Right renal pelvis (tissue), 4 donors: ENCODE measurements at regions not wholly inside any gene's neighbourhood (a gene's known extent, or its start where the extent isn't known, plus 50 kb on each side); places are given as distances from the start of the nearest gene placed in this dataset.
"Not testable (repeated sequence)": the region's sequence is repeated elsewhere in the genome, so short reads cannot be mapped to it uniquely, and the experiment has no call there.

Experiments used
- DNase-seq, 4 donors: peaks; one replicate each; pipeline ENCODE4 v3.0.0-alpha.2; 2013; ENCODE audit warnings: low read depth in 4 of 4, low spot score in 3 of 4, missing footprints in 1 of 4

- DNase-seq, result no peak
These were observed 1025.2 kb downstream of the FSCB start for GRCh38 chr14:43481864-43482263.

GRCh38 chr14:43480976-43481375, 1026.1 kb downstream of the FSCB start:
- no peak for DNase-seq

- no peak for DNase-seq
These were observed 1027.4 kb downstream of the FSCB start for GRCh38 chr14:43479596-43480195.

- DNase-seq, result no peak
These were observed 1030.3 kb downstream of the FSCB start for GRCh38 chr14:43476822-43477221.

GRCh38 chr14:43475757-43476156, 1031.3 kb downstream of the FSCB start:
- DNase-seq, result no peak

- DNase-seq, result no peak
These were observed 1035.5 kb downstream of the FSCB start for GRCh38 chr14:43471595-43471994.

- no peak for DNase-seq
These were observed 1042.1 kb downstream of the FSCB start for GRCh38 chr14:43464968-43465367.

- DNase-seq, result peak in 3 of 4 donors; percentile 1 to 16 (median 10)
These were observed 1057.8 kb downstream of the FSCB start for GRCh38 chr14:43449291-43449690.

GRCh38 chr14:43438056-43438455, 1069.0 kb downstream of the FSCB start:
- no peak for DNase-seq

- DNase-seq, result no peak
These were observed 1088.8 kb downstream of the FSCB start for GRCh38 chr14:43418324-43418723.

- DNase-seq, result no peak
These were observed 1094.0 kb downstream of the FSCB start for GRCh38 chr14:43413084-43413483.

GRCh38 chr14:43411841-43412240, 1095.2 kb downstream of the FSCB start:
- DNase-seq, result no peak

- DNase-seq, result no peak
These were observed 1096.5 kb downstream of the FSCB start for GRCh38 chr14:43410631-43411030.

- no peak for DNase-seq
These were observed 1098.6 kb downstream of the FSCB start for GRCh38 chr14:43408472-43408871.

GRCh38 chr14:43407706-43408105, 1099.4 kb downstream of the FSCB start:
- no peak for DNase-seq

GRCh38 chr14:43406931-43407330, 1100.2 kb downstream of the FSCB start:
- DNase-seq, result no peak

- no peak for DNase-seq
These were observed 1107.8 kb downstream of the FSCB start for GRCh38 chr14:43399289-43399688.

- DNase-seq, result not testable (repeated sequence)
These were observed 1136.6 kb downstream of the FSCB start for GRCh38 chr14:43370565-43370896.

GRCh38 chr14:43369710-43370564, 1137.1 kb downstream of the FSCB start:
- DNase-seq, result no peak

- DNase-seq, result no peak
These were observed 1144.5 kb downstream of the FSCB start for GRCh38 chr14:43362586-43362985.

- no peak for DNase-seq
These were observed 1145.3 kb downstream of the FSCB start for GRCh38 chr14:43361751-43362150.

- no peak for DNase-seq
These were observed 1146.8 kb downstream of the FSCB start for GRCh38 chr14:43360239-43360638.
